Epithelial cell of proximal tubule (primary cell): ENCODE measurements at regions not wholly inside any gene's neighbourhood (a gene's known extent, or its start where the extent isn't known, plus 50 kb on each side); places are given as distances from the start of the nearest gene placed in this dataset.

Source experiments
- DNase-seq: peaks from one replicate; pipeline ENCODE4 v3.0.0-alpha.2; 2011; ENCODE audit warnings: low read depth
- H3K4me3 ChIP-seq: 2 replicates; pipeline ENCODE4 v1.5.1; 2011; ENCODE audit warnings: low read depth, mild to moderate bottlenecking, low read length
- TF ChIP-seq, protein P1 (sequence below): conservative IDR thresholded peaks from 2 replicates; pipeline ENCODE4 v1.5.1; 2012; ENCODE audit warnings: low read depth, mild to moderate bottlenecking, low read length

DNA sequence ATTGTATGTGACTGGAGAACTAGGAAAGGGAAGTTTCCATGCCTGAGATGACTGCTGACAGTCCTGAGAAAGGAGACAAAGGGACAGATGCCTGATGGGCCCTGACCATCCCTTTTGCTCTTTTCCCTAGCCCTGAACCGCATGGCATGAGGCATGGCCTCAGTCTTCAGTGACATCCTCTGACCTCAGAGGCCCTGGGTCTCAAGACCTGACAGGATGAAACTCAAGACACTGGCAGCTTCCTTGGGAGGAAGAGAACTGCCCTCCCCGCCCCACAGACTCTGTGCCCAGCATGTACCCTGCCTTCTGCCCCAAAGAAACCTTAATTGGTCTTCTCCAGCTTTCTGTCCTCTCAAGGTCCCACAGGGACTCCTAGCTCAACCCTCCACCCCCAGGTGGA lies 444.1 kb downstream of the SOX6 start:
- no peak overlapping the region for H3K4me3 ChIP-seq
- DNase-seq: no peak
- TF ChIP-seq, protein P1, sequence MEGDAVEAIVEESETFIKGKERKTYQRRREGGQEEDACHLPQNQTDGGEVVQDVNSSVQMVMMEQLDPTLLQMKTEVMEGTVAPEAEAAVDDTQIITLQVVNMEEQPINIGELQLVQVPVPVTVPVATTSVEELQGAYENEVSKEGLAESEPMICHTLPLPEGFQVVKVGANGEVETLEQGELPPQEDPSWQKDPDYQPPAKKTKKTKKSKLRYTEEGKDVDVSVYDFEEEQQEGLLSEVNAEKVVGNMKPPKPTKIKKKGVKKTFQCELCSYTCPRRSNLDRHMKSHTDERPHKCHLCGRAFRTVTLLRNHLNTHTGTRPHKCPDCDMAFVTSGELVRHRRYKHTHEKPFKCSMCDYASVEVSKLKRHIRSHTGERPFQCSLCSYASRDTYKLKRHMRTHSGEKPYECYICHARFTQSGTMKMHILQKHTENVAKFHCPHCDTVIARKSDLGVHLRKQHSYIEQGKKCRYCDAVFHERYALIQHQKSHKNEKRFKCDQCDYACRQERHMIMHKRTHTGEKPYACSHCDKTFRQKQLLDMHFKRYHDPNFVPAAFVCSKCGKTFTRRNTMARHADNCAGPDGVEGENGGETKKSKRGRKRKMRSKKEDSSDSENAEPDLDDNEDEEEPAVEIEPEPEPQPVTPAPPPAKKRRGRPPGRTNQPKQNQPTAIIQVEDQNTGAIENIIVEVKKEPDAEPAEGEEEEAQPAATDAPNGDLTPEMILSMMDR: no peak

DNA sequence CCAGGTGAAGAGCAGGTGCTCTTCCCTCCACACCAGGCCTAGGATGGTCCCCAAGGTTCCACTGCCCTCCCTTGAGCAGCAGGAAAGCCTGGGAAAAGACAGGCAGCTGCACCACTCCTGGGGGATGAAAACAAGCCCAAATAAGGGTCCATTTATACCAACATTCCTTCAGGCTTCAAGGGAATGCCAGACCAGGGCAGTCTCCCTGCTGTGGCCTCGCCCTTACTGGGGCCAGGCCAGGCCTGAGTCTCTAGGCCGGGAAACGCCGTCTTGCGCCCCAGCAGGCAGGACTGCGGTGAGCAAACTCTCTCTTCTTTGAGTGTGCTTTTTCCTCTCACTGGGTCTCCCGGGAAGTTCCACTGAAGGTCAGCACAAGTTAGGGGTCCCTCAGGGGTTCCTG lies 443.5 kb downstream of the SOX6 start:
- no peak overlapping the region for H3K4me3 ChIP-seq
- TF ChIP-seq, protein P1: no peak
- no peak for DNase-seq

DNA sequence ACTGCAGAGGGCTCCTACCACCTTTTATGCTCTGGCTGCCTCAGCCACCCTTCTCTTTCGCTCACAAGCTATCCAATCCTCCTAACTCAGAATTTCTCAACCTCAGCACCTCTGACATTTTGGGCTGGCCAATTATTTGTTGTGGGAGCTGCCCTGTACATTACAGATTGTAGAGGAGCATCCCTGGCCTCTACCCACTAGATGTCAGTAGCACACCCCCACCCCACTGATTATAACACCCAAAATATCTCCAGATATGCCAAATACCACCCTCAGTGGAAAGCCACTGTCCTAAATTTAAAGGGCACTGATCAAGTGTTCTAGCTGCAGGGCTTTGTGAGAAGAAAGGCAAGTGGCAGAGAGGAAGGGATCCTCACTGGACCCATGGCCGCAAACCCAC lies 443.1 kb downstream of the SOX6 start:
- no peak overlapping the region for H3K4me3 ChIP-seq
- DNase-seq: no peak
- TF ChIP-seq, protein P1: peak; percentile 21
